ENCODE measurements at regions not wholly inside any gene's neighbourhood (a gene's known extent, or its start where the extent isn't known, plus 50 kb on each side); places are given as distances from the start of the nearest gene placed in this dataset.

GRCh38 chr12:28876196-28876798, 272.8 kb upstream of the FAR2 start:
- TF ChIP-seq SPI1 (IDR thresholded peaks at IDR 0.05; ENCODE audit: borderline replicate concordance, low read depth) (no peak), POLR2AphosphoS5 (IDR thresholded peaks at IDR 0.05; ENCODE audit: low read depth) (no peak)
- TF ChIP-seq, protein P1, sequence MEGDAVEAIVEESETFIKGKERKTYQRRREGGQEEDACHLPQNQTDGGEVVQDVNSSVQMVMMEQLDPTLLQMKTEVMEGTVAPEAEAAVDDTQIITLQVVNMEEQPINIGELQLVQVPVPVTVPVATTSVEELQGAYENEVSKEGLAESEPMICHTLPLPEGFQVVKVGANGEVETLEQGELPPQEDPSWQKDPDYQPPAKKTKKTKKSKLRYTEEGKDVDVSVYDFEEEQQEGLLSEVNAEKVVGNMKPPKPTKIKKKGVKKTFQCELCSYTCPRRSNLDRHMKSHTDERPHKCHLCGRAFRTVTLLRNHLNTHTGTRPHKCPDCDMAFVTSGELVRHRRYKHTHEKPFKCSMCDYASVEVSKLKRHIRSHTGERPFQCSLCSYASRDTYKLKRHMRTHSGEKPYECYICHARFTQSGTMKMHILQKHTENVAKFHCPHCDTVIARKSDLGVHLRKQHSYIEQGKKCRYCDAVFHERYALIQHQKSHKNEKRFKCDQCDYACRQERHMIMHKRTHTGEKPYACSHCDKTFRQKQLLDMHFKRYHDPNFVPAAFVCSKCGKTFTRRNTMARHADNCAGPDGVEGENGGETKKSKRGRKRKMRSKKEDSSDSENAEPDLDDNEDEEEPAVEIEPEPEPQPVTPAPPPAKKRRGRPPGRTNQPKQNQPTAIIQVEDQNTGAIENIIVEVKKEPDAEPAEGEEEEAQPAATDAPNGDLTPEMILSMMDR (IDR thresholded peaks at IDR 0.05; ENCODE audit: insufficient read depth, low read length) = no peak

Measured in HL-60 (cell line).